B cell (primary cell): ENCODE measurements at regions not wholly inside any gene's neighbourhood (a gene's known extent, or its start where the extent isn't known, plus 50 kb on each side); places are given as distances from the start of the nearest gene placed in this dataset.

Experiments used
- CTCF ChIP-seq: fragments of 200-600 bp; IDR thresholded peaks from one replicate; pipeline ENCODE4 v1.8.0; 2022; ENCODE audit warnings: antibody characterized with exemption, mild to moderate bottlenecking
- EZH2 ChIP-seq: IDR thresholded peaks from 2 replicates; pipeline ENCODE4 v1.6.1; 2012; ENCODE audit warnings: borderline replicate concordance, low read depth, mild to moderate bottlenecking, moderate library complexity, low read length; ENCODE audit not compliant: insufficient read depth, poor library complexity, severe bottlenecking

- no peak for TF ChIP-seq CTCF
- TF ChIP-seq EZH2: no peak
These were observed 1879.9 kb upstream of the ACO1 start for GRCh38 chr9:30504502-30504905.
